WTC11 (cell line): ENCODE measurements at regions not wholly inside any gene's neighbourhood (a gene's known extent, or its start where the extent isn't known, plus 50 kb on each side); places are given as distances from the start of the nearest gene placed in this dataset.

Source experiments
- AFF4 ChIP-seq: sonication (generic); formaldehyde crosslinking; IDR thresholded peaks from 2 replicates; pipeline ENCODE4 v1.8.1; 2023; ENCODE audit warnings: mild to moderate bottlenecking, missing genetic modification reagents, borderline replicate concordance
- E2F4 ChIP-seq: sonication (generic); formaldehyde crosslinking; IDR thresholded peaks from 2 replicates; pipeline ENCODE4 v1.8.1; 2022; ENCODE audit warnings: low read depth, mild to moderate bottlenecking, moderate library complexity, missing genetic modification reagents, borderline replicate concordance
- ESRRA ChIP-seq: sonication (generic); formaldehyde crosslinking; IDR thresholded peaks from 2 replicates; pipeline ENCODE4 v1.8.1; 2022; ENCODE audit warnings: mild to moderate bottlenecking, missing genetic modification reagents, borderline replicate concordance
- ETV6 ChIP-seq: sonication (generic); formaldehyde crosslinking; IDR thresholded peaks from 2 replicates; pipeline ENCODE4 v1.8.1; 2022; ENCODE audit warnings: mild to moderate bottlenecking, missing genetic modification reagents
- FOXK1 ChIP-seq: sonication (generic); formaldehyde crosslinking; IDR thresholded peaks from 2 replicates; pipeline ENCODE4 v1.8.0; 2022; ENCODE audit warnings: mild to moderate bottlenecking, moderate library complexity, missing genetic modification reagents
- FOXP1 ChIP-seq: sonication (generic); formaldehyde crosslinking; IDR thresholded peaks from 2 replicates; pipeline ENCODE4 v1.8.0; 2022; ENCODE audit warnings: missing genetic modification reagents, mild to moderate bottlenecking, moderate library complexity, borderline replicate concordance
- HMGXB4 ChIP-seq: sonication (generic); formaldehyde crosslinking; IDR thresholded peaks from 2 replicates; pipeline ENCODE4 v1.8.1; 2023; ENCODE audit warnings: mild to moderate bottlenecking, moderate library complexity, missing genetic modification reagents
- IRF2 ChIP-seq: sonication (generic); formaldehyde crosslinking; IDR thresholded peaks from 2 replicates; pipeline ENCODE4 v1.8.0; 2022; ENCODE audit warnings: low read depth, missing genetic modification reagents, borderline replicate concordance
- JAZF1 ChIP-seq: fragments of 250-450 bp; sonication (Bioruptor Pico); IDR thresholded peaks from 2 replicates; pipeline ENCODE4 v1.9.0; 2021; ENCODE audit warnings: moderate library complexity, mild to moderate bottlenecking, inconsistent platforms
- MAX ChIP-seq: sonication (generic); formaldehyde crosslinking; IDR thresholded peaks from 2 replicates; pipeline ENCODE4 v1.8.0; 2022; ENCODE audit warnings: mild to moderate bottlenecking, missing genetic modification reagents
- NFE2L1 ChIP-seq: sonication (generic); formaldehyde crosslinking; IDR thresholded peaks from 2 replicates; pipeline ENCODE4 v1.8.1; 2023; ENCODE audit warnings: missing genetic modification reagents
- NFYB ChIP-seq: sonication (generic); formaldehyde crosslinking; conservative IDR thresholded peaks from 2 replicates; pipeline ENCODE4 v1.8.0; 2022; ENCODE audit warnings: low read depth, missing genetic modification reagents
- NR2C2 ChIP-seq: sonication (generic); formaldehyde crosslinking; IDR thresholded peaks from 2 replicates; pipeline ENCODE4 v1.8.0; 2022; ENCODE audit warnings: mild to moderate bottlenecking, missing genetic modification reagents
- NR3C1 ChIP-seq: sonication (generic); formaldehyde crosslinking; conservative IDR thresholded peaks from 2 replicates; pipeline ENCODE4 v1.8.1; 2023; ENCODE audit warnings: low read depth, mild to moderate bottlenecking, missing genetic modification reagents
- ZBTB43 ChIP-seq: sonication (generic); formaldehyde crosslinking; IDR thresholded peaks from 2 replicates; pipeline ENCODE4 v1.8.1; 2023; ENCODE audit warnings: mild to moderate bottlenecking, missing genetic modification reagents
- ZNF232 ChIP-seq: sonication (generic); formaldehyde crosslinking; IDR thresholded peaks from 2 replicates; pipeline ENCODE4 v1.8.0; 2022; ENCODE audit warnings: mild to moderate bottlenecking, missing genetic modification reagents
- ZNF263 ChIP-seq: sonication (generic); formaldehyde crosslinking; IDR thresholded peaks from 2 replicates; pipeline ENCODE4 v1.8.1; 2022; ENCODE audit warnings: low read depth, mild to moderate bottlenecking, moderate library complexity, missing genetic modification reagents
- ZNF425 ChIP-seq: fragments of 250-450 bp; sonication (Bioruptor Pico); conservative IDR thresholded peaks from 2 replicates; pipeline ENCODE4 v1.9.0; 2021; ENCODE audit warnings: mild to moderate bottlenecking
- ZNF532 ChIP-seq: fragments of 250-450 bp; sonication (Bioruptor Pico); IDR thresholded peaks from 2 replicates; pipeline ENCODE4 v1.9.0; 2021; ENCODE audit warnings: mild to moderate bottlenecking, borderline replicate concordance

GRCh38 chr5:124651663-124652513 is 94.6 kb downstream of the ZNF608 start (continued):
- TF ChIP-seq HMGXB4 (CRISPR knock-in tag) (no peak), FOXP1 (CRISPR knock-in tag) (peak; percentile 83), MAX (CRISPR knock-in tag) (peak; percentile 79), NFYB (CRISPR knock-in tag) (peak; percentile 93), ESRRA (CRISPR knock-in tag) (no peak; the same call in 1 of the 2 replicates), ZNF425 (CRISPR knock-in tag) (no peak), ZBTB43 (CRISPR knock-in tag) (no peak), IRF2 (CRISPR knock-in tag) (no peak), ETV6 (CRISPR knock-in tag) (peak; percentile 83; the same call in 1 of the 2 replicates), AFF4 (CRISPR knock-in tag) (no peak), FOXK1 (CRISPR knock-in tag) (peak; percentile 74; the same call in 1 of the 2 replicates), NR2C2 (CRISPR knock-in tag) (no peak), JAZF1 (CRISPR knock-in tag) (no peak), ZNF232 (CRISPR knock-in tag) (peak; percentile 58; the same call in 1 of the 2 replicates), E2F4 (no peak), NR3C1 (CRISPR knock-in tag) (no peak), NFE2L1 (CRISPR knock-in tag) (no peak), ZNF532 (no peak), ZNF263 (CRISPR knock-in tag) (no peak)
